ENCODE measurements at regions not wholly inside any gene's neighbourhood (a gene's known extent, or its start where the extent isn't known, plus 50 kb on each side); places are given as distances from the start of the nearest gene placed in this dataset.

- Histone ChIP-seq H3K27ac (no peak overlapping the region), H3K4me1 (ENCODE audit: control insufficient read depth in 1 of 2, low read depth in 2 of 2) (peaks cover 0 to 5% of the 10 kb centered on the region in 2 donors), H3K9me3 (no peaks in the 10 kb centered on the region), H3K27me3 (replicated peaks; ENCODE audit: insufficient read depth) (no peaks in the 10 kb centered on the region), H3K4me3 (no peak overlapping the region), H3K36me3 (no peaks in the 10 kb centered on the region)
- DNase-seq (ENCODE audit: low spot score) = no peak
- TF ChIP-seq, protein P1, sequence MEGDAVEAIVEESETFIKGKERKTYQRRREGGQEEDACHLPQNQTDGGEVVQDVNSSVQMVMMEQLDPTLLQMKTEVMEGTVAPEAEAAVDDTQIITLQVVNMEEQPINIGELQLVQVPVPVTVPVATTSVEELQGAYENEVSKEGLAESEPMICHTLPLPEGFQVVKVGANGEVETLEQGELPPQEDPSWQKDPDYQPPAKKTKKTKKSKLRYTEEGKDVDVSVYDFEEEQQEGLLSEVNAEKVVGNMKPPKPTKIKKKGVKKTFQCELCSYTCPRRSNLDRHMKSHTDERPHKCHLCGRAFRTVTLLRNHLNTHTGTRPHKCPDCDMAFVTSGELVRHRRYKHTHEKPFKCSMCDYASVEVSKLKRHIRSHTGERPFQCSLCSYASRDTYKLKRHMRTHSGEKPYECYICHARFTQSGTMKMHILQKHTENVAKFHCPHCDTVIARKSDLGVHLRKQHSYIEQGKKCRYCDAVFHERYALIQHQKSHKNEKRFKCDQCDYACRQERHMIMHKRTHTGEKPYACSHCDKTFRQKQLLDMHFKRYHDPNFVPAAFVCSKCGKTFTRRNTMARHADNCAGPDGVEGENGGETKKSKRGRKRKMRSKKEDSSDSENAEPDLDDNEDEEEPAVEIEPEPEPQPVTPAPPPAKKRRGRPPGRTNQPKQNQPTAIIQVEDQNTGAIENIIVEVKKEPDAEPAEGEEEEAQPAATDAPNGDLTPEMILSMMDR (IDR thresholded peaks at IDR 0.05) = peak; percentile 63
- no peak for ATAC-seq (ENCODE audit: insufficient number of reproducible peaks, low FRiP score, low read depth)
Observed at GRCh38 chr3:22117751-22118346, 366.8 kb upstream of the ZNF385D start.

DNA sequence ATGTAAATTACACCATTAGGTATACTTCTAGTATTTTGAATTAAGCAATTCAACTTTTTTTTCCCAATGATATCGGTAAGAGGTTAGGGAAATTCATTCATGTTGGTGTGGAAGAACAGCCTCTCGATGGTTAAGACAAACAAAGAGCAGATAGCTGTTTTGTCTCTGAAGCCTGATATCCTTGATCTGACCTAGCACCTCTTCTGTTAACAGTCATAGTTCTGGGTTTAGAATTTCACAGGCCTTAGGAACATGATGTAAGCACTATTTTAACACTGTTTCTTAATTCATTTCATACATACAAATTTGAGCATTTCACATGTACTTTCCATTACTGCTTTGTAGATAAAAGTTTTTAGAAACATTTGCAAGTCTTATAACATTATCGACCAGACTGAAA lies 367.5 kb upstream of the ZNF385D start:
- no peak for ATAC-seq (ENCODE audit: insufficient number of reproducible peaks, low FRiP score, low read depth)
- no peaks in the 10 kb centered on the region for H3K9me3 ChIP-seq
- H3K4me1 ChIP-seq (ENCODE audit: control insufficient read depth in 1 of 2, low read depth in 2 of 2) = peaks cover 0 to 5% of the 10 kb centered on the region in 2 donors
- no peaks in the 10 kb centered on the region for H3K27me3 ChIP-seq (replicated peaks; ENCODE audit: insufficient read depth)
- H3K27ac ChIP-seq = no peak overlapping the region
- no peaks in the 10 kb centered on the region for H3K36me3 ChIP-seq
- DNase-seq (ENCODE audit: low spot score) = no peak
- no peak overlapping the region for H3K4me3 ChIP-seq
- TF ChIP-seq, protein P1 (IDR thresholded peaks at IDR 0.05) = no peak

GRCh38 chr3:22121068-22121701 lies 370.2 kb upstream of the ZNF385D start:
- TF ChIP-seq, protein P1 (IDR thresholded peaks at IDR 0.05) = no peak

GRCh38 chr3:22122567-22122966 lies 371.6 kb upstream of the ZNF385D start:
- Histone ChIP-seq H3K4me3 (no peak overlapping the region), H3K9me3 (no peaks in the 10 kb centered on the region), H3K4me1 (ENCODE audit: control insufficient read depth in 1 of 2, low read depth in 2 of 2) (no peaks in the 10 kb centered on the region), H3K36me3 (no peaks in the 10 kb centered on the region), H3K27me3 (replicated peaks; ENCODE audit: insufficient read depth) (no peaks in the 10 kb centered on the region), H3K27ac (no peak overlapping the region)
- no peak for ATAC-seq (ENCODE audit: insufficient number of reproducible peaks, low FRiP score, low read depth)
- no peak for DNase-seq (ENCODE audit: low spot score)
- TF ChIP-seq, protein P1 (IDR thresholded peaks at IDR 0.05) = no peak

More at GRCh38 chr3:22121068-22121701, 370.2 kb upstream of the ZNF385D start:
- DNase-seq (ENCODE audit: low spot score) = no peak
- no peak overlapping the region for H3K4me3 ChIP-seq
- H3K4me1 ChIP-seq (ENCODE audit: control insufficient read depth in 1 of 2, low read depth in 2 of 2) = peaks cover 0 to 5% of the 10 kb centered on the region in 2 donors
- H3K27ac ChIP-seq = no peak overlapping the region
- H3K9me3 ChIP-seq = no peaks in the 10 kb centered on the region
- ATAC-seq (ENCODE audit: insufficient number of reproducible peaks, low FRiP score, low read depth) = no peak
- H3K27me3 ChIP-seq (replicated peaks; ENCODE audit: insufficient read depth) = no peaks in the 10 kb centered on the region
- no peaks in the 10 kb centered on the region for H3K36me3 ChIP-seq

GRCh38 chr3:22129101-22129500 lies 378.1 kb upstream of the ZNF385D start:
- Histone ChIP-seq H3K36me3 (no peaks in the 10 kb centered on the region), H3K27ac (no peak overlapping the region), H3K4me1 (ENCODE audit: control insufficient read depth in 1 of 2, low read depth in 2 of 2) (no peaks in the 10 kb centered on the region), H3K4me3 (no peak overlapping the region), H3K27me3 (replicated peaks; ENCODE audit: insufficient read depth) (no peaks in the 10 kb centered on the region), H3K9me3 (no peaks in the 10 kb centered on the region)
- TF ChIP-seq, protein P1 (IDR thresholded peaks at IDR 0.05) = no peak
- ATAC-seq (ENCODE audit: insufficient number of reproducible peaks, low FRiP score, low read depth) (no peak), DNase-seq (ENCODE audit: low spot score) (no peak)

All from thoracic aorta (tissue), 2 donors.